Bone marrow (tissue), 2 donors: ENCODE measurements at regions not wholly inside any gene's neighbourhood (a gene's known extent, or its start where the extent isn't known, plus 50 kb on each side); places are given as distances from the start of the nearest gene placed in this dataset.
"Not testable (repeated sequence)": the region's sequence is repeated elsewhere in the genome, so short reads cannot be mapped to it uniquely, and the experiment has no call there.

Experiments
- DNase-seq, 2 donors: peaks; one replicate each; lab custom pipeline; 2025; lab: John Stamatoyannopoulos, UW

DNA sequence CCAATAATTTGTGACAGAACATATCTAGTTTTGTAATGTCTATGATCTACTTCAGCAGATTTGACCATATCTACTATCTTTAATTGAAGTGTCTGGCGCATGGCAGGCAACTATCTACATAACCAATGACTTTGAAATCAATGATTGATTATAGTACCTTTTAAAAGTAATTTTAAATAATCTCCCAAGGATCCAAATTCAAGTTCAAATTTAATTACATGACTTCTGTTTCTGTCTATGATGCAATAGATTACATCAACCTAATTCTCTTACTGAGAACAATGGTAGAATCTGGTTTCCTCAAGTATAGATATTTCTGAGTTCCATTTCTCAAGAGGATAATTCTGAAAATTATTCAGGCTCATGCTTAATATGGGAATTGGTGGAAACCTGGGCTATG, 177.4 kb upstream of the IL15 start:
- DNase-seq = no peak

GRCh38 chr4:141462361-141462760, 174.0 kb upstream of the IL15 start:
- no peak for DNase-seq

DNA sequence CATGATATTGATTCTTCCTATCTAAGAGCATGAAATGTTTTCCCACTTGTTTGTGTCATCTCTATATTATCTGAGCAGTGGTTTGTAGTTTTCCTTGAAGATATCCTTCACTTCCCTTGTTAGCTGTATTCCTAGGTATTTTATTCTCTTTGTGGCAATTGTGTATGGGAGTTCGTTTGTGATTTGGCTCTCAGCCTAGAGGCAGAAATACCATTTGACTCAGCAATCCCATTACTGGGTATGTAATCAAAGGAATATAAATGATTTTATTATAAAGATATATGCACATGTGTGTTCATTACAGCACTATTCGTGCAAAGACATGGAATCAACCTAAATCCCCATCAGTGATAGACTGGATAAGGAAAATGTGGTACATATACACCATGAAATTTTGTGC, 172.7 kb upstream of the IL15 start:
- no peak for DNase-seq

DNA sequence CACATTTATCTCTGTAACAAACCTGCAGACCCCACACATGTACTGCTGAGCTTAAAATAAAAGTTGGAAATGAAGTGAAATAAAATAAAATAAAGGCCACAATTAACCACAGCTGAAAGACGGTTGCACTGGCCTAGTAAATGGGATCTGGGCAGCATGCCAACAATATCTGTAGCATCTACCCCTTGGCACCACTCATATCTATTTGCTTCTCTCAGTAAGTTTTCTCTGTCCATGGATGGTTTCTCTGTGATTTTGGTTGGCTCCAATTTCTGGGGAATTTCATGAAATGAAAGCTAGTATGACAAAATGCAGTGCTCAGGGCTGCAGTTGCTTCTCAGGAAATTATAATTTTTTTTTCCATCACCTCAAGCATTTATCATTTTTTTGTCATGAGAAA, 172.0 kb upstream of the IL15 start:
- DNase-seq = no peak

GRCh38 chr4:141465171-141465570, 171.2 kb upstream of the IL15 start:
- no peak for DNase-seq

- no peak for DNase-seq
Measured at GRCh38 chr4:141467225-141467624, 169.2 kb upstream of the IL15 start.

DNA sequence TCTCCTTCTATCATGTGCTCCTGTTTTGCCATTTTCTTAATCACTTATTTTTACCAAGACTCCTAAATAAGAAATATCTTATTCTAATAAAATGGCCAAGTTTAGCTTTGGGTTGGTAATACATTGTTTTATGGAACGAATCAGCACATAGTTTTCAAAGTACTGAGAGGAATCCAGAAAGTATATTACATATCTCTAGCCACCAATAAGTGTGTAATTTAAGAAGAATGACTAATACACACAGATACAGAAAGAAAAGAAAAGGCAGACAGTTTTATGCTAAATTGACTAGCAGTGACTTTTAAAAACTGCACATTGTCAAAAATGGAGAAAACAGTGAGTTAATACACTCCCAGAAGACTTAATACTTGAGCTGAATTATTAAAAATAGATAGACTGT, 167.0 kb upstream of the IL15 start:
- DNase-seq = no peak

- DNase-seq = no peak
Measured at GRCh38 chr4:141473026-141473540, 163.3 kb upstream of the IL15 start.

- no peak for DNase-seq
Measured at GRCh38 chr4:141473952-141474351, 162.4 kb upstream of the IL15 start.

DNA sequence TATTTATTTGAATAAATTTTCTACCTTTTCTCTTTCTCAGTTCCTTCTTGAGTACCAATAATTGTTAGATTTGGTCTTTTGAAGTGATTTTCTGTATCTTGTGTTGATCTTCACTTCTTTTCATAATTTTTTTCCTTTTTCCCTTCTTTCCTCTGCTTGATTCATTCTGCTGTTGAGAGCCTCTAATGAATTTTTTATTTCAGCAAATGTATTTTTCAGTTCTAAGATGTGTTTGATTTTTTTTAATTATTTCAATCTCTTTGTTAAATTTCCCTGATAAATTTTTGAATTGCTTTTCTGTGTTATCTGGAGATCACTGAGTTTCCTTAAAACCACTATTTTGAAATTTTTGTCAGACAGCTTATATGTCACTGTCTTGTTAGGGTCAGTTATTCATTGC, 155.4 kb upstream of the IL15 start:
- no peak for DNase-seq

DNA sequence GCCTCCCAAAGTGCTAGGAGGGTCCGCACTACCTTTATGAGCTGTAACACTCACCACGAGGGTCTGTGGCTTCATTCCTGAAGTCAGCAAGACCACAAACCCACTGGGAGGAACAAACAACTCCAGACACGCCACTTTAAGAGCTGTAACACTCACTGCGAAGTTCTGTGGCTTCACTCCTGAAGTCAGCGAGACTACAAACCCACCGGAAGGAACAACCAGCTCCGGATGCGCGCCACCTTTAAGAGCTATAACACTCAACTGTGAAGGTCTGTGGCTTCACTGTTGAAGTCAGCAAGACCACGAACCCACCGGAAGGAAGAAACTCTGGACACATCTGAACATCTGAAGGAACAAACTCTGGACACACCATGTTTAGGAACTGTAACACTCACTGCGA, 152.1 kb upstream of the IL15 start:
- not testable (repeated sequence) for DNase-seq

DNA sequence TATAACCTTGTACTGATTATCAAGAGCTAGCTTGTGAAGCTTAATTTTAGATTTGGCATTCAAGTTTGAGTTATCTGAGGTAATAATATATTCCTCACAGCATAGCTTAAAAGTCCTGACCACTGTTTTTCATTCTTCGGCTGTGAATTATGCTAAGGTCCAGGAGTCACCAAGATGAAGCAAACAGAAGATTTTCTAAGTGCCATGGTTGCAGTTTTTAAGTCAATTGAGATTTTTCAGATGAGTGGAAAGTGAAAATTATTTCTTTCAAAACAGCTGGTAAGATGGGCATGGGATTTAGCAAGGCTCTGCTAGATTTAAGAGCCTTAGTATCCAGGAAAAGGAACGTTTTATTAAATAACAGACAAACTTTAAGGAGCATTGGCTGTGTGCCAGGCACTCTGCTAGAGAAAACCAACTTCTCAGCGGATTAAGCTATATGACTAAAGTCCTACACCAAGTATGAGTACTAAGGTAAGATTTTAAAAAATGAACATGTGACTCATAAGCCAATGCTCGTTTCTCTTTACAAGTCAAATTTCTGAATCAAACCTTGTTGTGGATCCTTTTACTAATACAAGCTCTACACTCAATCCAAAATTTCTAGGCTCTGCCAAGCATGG, 149.9 kb upstream of the IL15 start:
- DNase-seq = no peak

GRCh38 chr4:141497627-141498026, 138.8 kb upstream of the IL15 start:
- no peak for DNase-seq

DNA sequence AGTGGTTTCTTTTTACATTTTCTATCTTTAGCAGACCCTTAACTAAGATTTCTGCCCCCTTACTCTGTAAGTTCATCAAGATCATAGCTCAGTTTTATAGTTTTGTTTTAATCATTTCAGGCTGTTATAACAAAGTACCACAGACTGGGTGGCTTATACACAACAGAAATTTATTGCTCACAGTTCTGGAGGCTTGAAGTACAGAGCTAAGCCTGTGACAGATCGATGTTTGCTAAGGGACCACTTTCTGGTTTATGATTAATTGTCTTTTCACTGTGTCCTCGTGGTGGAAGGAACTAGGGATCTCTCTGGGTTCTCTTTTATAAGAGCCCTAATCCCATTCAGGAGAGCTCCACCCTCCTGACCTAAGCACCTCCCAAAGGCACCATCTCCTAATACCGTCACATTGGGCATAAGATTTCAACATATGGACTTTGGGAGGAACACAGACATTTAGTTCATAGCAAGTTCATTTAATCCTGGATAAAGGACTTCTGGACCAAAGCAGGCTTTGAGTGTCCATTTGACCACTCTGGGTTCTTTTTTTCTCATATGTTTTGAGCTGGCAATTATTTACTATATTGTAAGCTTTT, 137.0 kb upstream of the IL15 start:
- DNase-seq = no peak

DNA sequence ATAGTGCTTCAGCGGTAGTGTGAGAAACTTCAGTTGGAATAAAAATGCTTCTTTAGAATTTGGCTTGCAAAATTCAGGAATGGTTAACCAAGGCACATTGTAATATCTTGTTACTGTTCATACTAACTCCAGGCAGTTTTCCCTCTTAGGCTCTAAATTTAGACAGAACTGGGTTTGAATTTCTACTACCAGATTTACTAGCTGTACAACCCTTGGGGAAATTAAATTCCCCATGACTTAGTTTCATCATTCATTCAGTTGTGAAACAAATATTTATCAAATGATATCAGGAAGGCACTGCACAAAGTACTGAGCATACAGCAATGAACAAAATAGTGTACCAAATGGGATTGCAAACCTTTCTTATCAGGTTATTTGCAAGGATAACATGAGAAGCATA, 135.0 kb upstream of the IL15 start:
- DNase-seq = no peak

DNA sequence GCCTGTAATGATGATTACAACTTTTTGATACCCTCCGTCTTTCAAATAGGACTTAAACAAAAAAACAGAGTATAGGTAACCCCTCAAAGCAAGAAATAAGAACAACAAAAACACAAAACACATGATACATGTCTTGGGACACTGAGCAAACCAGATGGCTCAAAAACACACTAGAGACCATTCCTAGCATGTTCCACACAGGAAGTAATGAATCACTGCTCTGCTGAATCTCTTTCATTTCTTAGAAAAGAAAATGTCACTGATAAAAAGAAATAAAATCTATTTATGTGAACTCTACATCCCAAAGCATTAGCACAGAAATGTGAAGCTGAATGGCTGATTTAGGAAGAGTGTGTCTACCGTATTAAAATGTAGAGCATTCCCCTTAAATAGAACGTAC, 134.5 kb upstream of the IL15 start:
- no peak for DNase-seq

- DNase-seq = no peak
Measured at GRCh38 chr4:141502755-141503154, 133.6 kb upstream of the IL15 start.

DNA sequence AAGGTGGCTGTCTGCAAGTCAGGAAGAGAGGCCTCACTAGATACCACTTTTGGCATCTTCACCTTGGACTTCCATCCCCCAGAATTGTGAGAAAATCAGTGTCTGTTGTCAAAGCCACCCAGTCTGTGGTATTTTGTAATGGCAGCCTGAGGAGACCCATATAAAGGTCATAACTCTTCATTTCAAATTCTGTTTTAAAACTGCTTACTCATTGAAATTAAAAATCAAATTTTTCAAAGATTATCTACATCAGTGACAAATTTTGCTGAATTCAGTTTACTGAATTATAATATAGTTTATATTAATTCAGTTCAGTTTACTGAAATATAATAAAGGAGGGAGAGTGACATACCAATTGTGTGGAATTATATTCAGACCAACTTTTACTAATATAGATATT, 133.1 kb upstream of the IL15 start:
- DNase-seq = no peak

- DNase-seq = no peak
Measured at GRCh38 chr4:141511055-141511454, 125.3 kb upstream of the IL15 start.

- DNase-seq = no peak
Measured at GRCh38 chr4:141513866-141514265, 122.5 kb upstream of the IL15 start.

DNA sequence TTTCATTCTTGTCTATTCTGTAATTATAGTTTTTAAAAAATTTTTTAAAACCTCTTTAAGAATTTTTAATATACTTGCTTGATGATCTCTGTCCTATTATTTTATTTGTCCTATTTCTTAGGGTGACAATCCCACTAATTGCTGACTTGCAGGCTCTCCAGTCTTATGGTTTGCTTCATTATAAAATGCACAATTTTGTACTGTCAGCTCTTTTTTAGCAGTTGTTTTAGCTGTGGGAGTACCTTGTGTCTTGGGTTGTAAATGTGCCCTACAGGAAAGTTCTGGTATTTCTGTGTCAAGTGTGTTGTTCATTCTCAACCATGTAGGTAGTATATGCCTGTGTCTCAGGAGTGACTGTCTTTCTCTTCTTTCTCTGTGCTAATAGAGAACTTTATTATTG, 118.2 kb upstream of the IL15 start:
- no peak for DNase-seq

DNA sequence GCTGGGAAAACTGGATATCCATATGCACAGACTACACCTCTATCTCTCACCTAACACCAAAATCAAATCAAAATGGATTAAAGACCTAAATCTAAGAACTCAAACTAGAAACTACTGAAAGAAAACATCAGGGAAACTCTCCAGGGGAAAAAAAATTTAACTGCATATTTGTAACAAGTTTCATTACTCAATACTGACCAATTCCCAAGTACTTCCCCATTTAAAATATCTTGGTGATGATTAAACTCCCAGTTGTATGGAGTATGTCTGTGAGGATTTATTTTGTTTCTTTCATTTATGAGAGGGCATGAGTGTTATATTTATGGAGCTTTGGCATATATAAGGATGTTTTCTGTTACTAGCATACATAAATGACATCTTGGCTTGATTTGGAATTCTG, 112.3 kb upstream of the IL15 start:
- no peak for DNase-seq

DNA sequence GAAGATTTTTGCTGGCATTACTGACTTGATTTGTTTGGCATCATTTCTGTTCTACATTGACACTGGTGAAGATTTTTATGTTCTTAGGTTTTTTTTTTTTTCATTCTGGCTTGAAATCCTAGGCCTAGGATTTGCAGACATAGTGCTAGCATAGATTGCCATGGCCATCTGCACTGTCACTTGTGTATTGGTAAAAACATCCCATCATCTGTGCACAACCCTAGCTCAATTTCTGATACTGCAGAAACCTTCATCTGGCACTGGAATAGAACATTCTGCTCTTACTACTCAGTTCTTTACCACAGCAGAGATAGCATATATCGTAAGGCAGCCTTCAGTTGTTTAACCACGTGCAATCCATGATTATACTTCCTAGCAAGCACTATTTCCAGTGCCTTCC, 111.5 kb upstream of the IL15 start:
- no peak for DNase-seq

DNA sequence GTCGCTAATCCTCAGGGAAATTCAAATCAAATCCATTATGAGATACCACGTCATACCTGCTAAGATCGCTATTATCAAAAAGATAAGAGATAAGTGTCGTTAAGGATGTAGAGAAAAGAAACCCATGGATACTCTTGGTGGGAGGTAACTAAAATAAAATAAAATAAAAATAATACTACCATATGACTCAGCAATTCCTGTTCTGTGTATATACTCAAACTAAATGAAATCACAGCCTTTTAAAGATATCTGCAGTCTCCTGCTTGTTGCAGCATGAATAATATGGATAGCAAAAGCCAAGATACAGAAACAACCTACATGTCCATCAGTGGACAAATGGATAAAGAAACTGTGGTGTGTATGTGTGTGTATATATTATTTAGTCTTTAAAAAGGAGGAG, 105.8 kb upstream of the IL15 start:
- no peak for DNase-seq
